Karpas-422 (cell line): ENCODE measurements at regions not wholly inside any gene's neighbourhood (a gene's known extent, or its start where the extent isn't known, plus 50 kb on each side); places are given as distances from the start of the nearest gene placed in this dataset.
"Not testable (repeated sequence)": the region's sequence is repeated elsewhere in the genome, so short reads cannot be mapped to it uniquely, and the experiment has no call there.

Source experiments
- DNase-seq: peaks from one replicate; pipeline ENCODE4 v3.0.0-alpha.2; 2015
- H2AFZ ChIP-seq: fragments of 200-600 bp; sonication (generic); 2 replicates; pipeline ENCODE4 v1.6.1; 2014; ENCODE audit warnings: antibody characterized with exemption, low read length, mixed read lengths
- H3K27ac ChIP-seq: fragments of 200-600 bp; sonication (generic); 2 replicates; pipeline ENCODE4 v1.5.1; 2014; ENCODE audit warnings: mild to moderate bottlenecking, low read length, moderate library complexity
- H3K27me3 ChIP-seq: fragments of 200-600 bp; sonication (generic); 2 replicates; pipeline ENCODE4 v1.6.1; 2014; ENCODE audit warnings: low read length, mixed read lengths
- H3K36me3 ChIP-seq: fragments of 200-600 bp; sonication (generic); 2 replicates; pipeline ENCODE4 v1.6.1; 2014; ENCODE audit warnings: low read length, mixed read lengths; ENCODE audit not compliant: insufficient read depth
- H3K4me1 ChIP-seq: fragments of 200-600 bp; sonication (generic); 2 replicates; pipeline ENCODE4 v1.6.1; 2014; ENCODE audit warnings: mild to moderate bottlenecking, low read length, mixed read lengths
- H3K4me2 ChIP-seq: fragments of 200-600 bp; sonication (generic); 2 replicates; pipeline ENCODE4 v1.6.1; 2014; ENCODE audit warnings: low read length, low read depth, mild to moderate bottlenecking; ENCODE audit not compliant: poor library complexity, severe bottlenecking
- H3K4me3 ChIP-seq: fragments of 200-600 bp; sonication (generic); 2 replicates; pipeline ENCODE4 v1.5.1; 2014; ENCODE audit warnings: mild to moderate bottlenecking, antibody characterized with exemption, low read length, mixed read lengths
- H3K79me2 ChIP-seq: fragments of 200-600 bp; sonication (generic); 2 replicates; pipeline ENCODE4 v1.6.1; 2014; ENCODE audit warnings: mild to moderate bottlenecking, low read length, mixed read lengths
- H3K9ac ChIP-seq: fragments of 200-600 bp; sonication (generic); 2 replicates; pipeline ENCODE4 v1.6.0; 2014; ENCODE audit warnings: low read length
- H3K9me2 ChIP-seq: fragments of 200-600 bp; sonication (generic), shearing (Covaris generic); replicated peaks from 2 replicates; pipeline ENCODE4 v1.6.0; 2014; ENCODE audit warnings: mild to moderate bottlenecking, low read length, moderate library complexity; ENCODE audit not compliant: insufficient read depth
- H3K9me3 ChIP-seq: fragments of 300-700, 200-600 bp; sonication (generic); 2 replicates; pipeline ENCODE4 v1.6.1; 2014; ENCODE audit warnings: low read length, mixed read lengths
- H4K20me1 ChIP-seq: fragments of 200-600 bp; sonication (generic); 2 replicates; pipeline ENCODE4 v1.6.1; 2014; ENCODE audit warnings: mild to moderate bottlenecking, antibody characterized with exemption, low read length, low read depth; ENCODE audit not compliant: insufficient read depth

- H3K4me1 ChIP-seq, result peaks cover 18% of the 10 kb centered on the region
- no peak for DNase-seq
- H3K9ac ChIP-seq, result peak overlapping the region; percentile 55
- 0 out of 2 replicates have a peak overlapping the region, but pooled peaks have one; percentile 13 for H2AFZ ChIP-seq
- H4K20me1 ChIP-seq, result no peaks in the 10 kb centered on the region
- H3K4me2 ChIP-seq, result peak overlapping the region; percentile 63
- peak overlapping the region; percentile 53; the same call in 1 of the 2 replicates for H3K4me3 ChIP-seq
- no peaks in the 10 kb centered on the region for H3K9me2 ChIP-seq
- H3K36me3 ChIP-seq, result no peaks in the 10 kb centered on the region
- H3K9me3 ChIP-seq, result no peaks in the 10 kb centered on the region
- H3K27me3 ChIP-seq, result no peaks in the 10 kb centered on the region
- no peaks in the 10 kb centered on the region for H3K79me2 ChIP-seq
- H3K27ac ChIP-seq, result no peak overlapping the region
Observed at GRCh38 chr6:27811451-27811772, 100.8 kb downstream of the OR2B2 start.

DNA sequence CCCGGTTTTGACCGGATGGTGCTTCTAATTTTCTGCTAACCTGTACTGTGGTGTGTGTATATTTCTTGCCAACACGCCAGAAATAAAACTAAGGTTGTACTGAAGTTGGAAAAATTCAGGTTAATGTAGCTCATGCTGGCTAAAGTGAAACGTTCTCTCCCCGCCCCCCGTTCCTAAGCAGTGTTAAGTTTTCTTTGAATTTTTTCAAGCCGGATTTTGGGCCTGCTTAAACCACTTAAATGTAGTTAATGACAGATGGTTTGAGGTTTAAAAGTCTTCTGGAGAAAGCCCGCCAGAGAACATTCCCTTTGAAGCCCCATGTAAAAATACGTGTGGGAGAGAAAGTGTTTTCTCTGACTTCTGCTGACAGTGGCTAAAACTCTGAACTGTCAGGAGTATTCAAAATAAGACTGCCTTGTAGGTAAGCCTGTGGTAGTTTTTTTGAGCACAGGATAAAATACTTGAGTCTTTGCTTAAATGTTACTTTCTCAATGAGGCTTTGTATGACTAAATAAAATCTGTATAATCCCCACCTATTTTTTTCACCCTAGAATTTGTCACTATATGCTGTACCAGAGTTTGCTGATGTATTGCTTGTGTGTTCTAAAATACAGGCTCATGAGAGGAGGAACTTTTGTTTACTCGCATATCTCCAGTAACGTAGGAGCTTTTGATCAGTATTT is 101.3 kb downstream of the OR2B2 start:
- H3K27ac ChIP-seq, result no peak overlapping the region
- H3K4me2 ChIP-seq, result peak overlapping the region; percentile 63
- DNase-seq, result peak; percentile 57
- no peaks in the 10 kb centered on the region for H4K20me1 ChIP-seq
- peak overlapping the region; percentile 13; the same call in 1 of the 2 replicates for H2AFZ ChIP-seq
- no peaks in the 10 kb centered on the region for H3K79me2 ChIP-seq
- H3K27me3 ChIP-seq, result no peaks in the 10 kb centered on the region
- peak overlapping the region; percentile 55 for H3K9ac ChIP-seq
- H3K4me3 ChIP-seq, result peak overlapping the region; percentile 53
- H3K9me3 ChIP-seq, result no peaks in the 10 kb centered on the region
- H3K4me1 ChIP-seq, result peaks cover 18% of the 10 kb centered on the region
- no peaks in the 10 kb centered on the region for H3K36me3 ChIP-seq
- H3K9me2 ChIP-seq, result no peaks in the 10 kb centered on the region

DNA sequence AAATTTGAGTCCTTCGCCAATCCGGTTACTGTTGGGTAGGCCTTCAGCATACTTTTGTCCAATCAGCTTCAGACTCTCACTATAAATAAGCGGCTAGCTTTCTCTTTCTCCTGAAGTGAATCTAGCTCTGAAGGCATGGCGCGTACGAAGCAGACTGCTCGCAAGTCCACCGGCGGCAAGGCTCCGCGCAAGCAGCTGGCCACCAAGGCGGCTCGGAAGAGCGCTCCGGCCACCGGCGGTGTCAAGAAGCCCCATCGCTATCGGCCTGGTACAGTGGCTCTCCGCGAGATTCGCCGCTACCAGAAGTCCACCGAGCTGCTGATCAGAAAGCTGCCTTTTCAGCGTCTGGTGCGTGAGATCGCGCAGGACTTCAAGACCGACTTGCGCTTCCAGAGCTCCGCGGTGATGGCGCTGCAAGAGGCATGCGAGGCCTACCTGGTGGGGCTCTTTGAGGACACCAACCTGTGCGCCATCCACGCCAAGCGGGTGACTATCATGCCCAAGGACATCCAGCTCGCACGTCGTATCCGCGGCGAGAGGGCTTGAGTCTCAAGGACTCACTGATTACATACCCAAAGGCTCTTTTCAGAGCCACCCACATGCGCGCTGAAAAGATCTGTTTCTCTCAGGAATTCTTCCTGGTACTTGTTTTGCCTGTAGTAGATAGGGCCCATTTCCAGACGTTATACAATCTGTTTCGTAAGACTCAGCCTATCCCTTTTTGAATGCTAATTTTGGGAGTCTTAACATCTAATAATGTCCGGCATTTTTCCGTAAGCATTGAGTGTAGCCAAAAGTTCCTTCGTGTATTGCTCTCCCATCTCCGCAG is 102.0 kb downstream of the OR2B2 start:
- peak overlapping the region; percentile 63 for H3K4me2 ChIP-seq
- no peaks in the 10 kb centered on the region for H4K20me1 ChIP-seq
- H3K4me1 ChIP-seq, result peaks cover 13% of the 10 kb centered on the region
- H3K36me3 ChIP-seq, result no peaks in the 10 kb centered on the region
- peak overlapping the region; percentile 53 for H3K4me3 ChIP-seq
- H3K9ac ChIP-seq, result peak overlapping the region; percentile 55
- H3K79me2 ChIP-seq, result no peaks in the 10 kb centered on the region
- peak overlapping the region; percentile 1; the same call in 1 of the 2 replicates for H2AFZ ChIP-seq
- H3K27ac ChIP-seq, result no peak overlapping the region
- H3K27me3 ChIP-seq, result no peaks in the 10 kb centered on the region
- no peaks in the 10 kb centered on the region for H3K9me2 ChIP-seq
- H3K9me3 ChIP-seq, result no peaks in the 10 kb centered on the region
- peak; percentile 93 for DNase-seq

GRCh38 chr6:27809067-27809938 is 102.9 kb downstream of the OR2B2 start:
- no peak overlapping the region for H2AFZ ChIP-seq

GRCh38 chr6:27808242-27809066 is 103.7 kb downstream of the OR2B2 start:
- H2AFZ ChIP-seq, DNase-seq, H3K4me2 ChIP-seq, H4K20me1 ChIP-seq, H3K9me3 ChIP-seq, H3K9ac ChIP-seq, H3K36me3 ChIP-seq, H3K79me2 ChIP-seq, H3K27ac ChIP-seq, H3K4me3 ChIP-seq, H3K27me3 ChIP-seq, H3K9me2 ChIP-seq: not testable (repeated sequence)
- H3K4me1 ChIP-seq, result peaks cover 13% of the 10 kb centered on the region

More at GRCh38 chr6:27809067-27809938, 102.9 kb downstream of the OR2B2 start:
- 0 out of 2 replicates have a peak overlapping the region, but pooled peaks have one; percentile 55 for H3K9ac ChIP-seq
- no peaks in the 10 kb centered on the region for H3K9me3 ChIP-seq
- no peaks in the 10 kb centered on the region for H3K9me2 ChIP-seq
- no peak for DNase-seq
- no peak overlapping the region for H3K27ac ChIP-seq
- H3K36me3 ChIP-seq, result no peaks in the 10 kb centered on the region
- H3K4me1 ChIP-seq, result peaks cover 13% of the 10 kb centered on the region
- no peaks in the 10 kb centered on the region for H3K79me2 ChIP-seq
- H3K4me3 ChIP-seq, result peak overlapping the region; percentile 53; the same call in 1 of the 2 replicates
- H3K27me3 ChIP-seq, result no peaks in the 10 kb centered on the region
- H4K20me1 ChIP-seq, result no peaks in the 10 kb centered on the region
- H3K4me2 ChIP-seq, result peak overlapping the region; percentile 63

- not testable (repeated sequence) for H3K4me2 ChIP-seq, H3K9me3 ChIP-seq, H3K27ac ChIP-seq, H4K20me1 ChIP-seq, H3K9ac ChIP-seq, H3K4me3 ChIP-seq, DNase-seq, H3K79me2 ChIP-seq, H3K27me3 ChIP-seq, H2AFZ ChIP-seq, H3K36me3 ChIP-seq, H3K9me2 ChIP-seq
- H3K4me1 ChIP-seq, result peaks cover 13% of the 10 kb centered on the region
Observed at GRCh38 chr6:27807441-27808241, 104.6 kb downstream of the OR2B2 start.

DNA sequence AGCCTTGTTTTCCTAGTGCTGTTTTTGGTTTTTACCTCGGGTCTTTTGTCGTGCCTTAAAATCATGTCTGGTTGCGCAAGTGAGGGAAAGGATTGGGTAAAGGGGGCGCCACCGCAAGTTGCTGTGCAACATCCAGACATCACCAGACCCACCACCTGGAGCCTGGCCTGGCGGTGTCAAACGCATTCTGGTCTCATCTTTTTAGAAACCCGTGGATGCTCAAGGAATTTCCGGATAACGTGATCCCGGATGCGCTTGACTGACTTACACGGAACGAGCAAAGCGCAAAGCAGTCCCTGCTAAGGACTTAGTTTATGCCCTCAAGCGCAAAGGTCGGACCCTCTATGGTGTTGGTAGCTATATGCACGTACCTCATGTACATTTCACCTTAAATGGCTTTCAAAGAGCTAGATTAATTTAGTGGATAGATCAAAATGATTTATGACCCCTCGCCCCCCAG is 105.2 kb downstream of the OR2B2 start:
- Histone ChIP-seq H3K79me2 (no peaks in the 10 kb centered on the region), H3K9me3 (no peaks in the 10 kb centered on the region), H2AFZ (no peak overlapping the region), H3K4me2 (no peak overlapping the region), H3K27ac (no peak overlapping the region), H3K4me3 (no peak overlapping the region), H4K20me1 (no peaks in the 10 kb centered on the region), H3K27me3 (no peaks in the 10 kb centered on the region), H3K9me2 (no peaks in the 10 kb centered on the region), H3K36me3 (no peaks in the 10 kb centered on the region), H3K9ac (no peak overlapping the region), H3K4me1 (peaks cover 13% of the 10 kb centered on the region)
- DNase-seq, result no peak
